Breast epithelium (tissue), 4 donors: ENCODE measurements at regions not wholly inside any gene's neighbourhood (a gene's known extent, or its start where the extent isn't known, plus 50 kb on each side); places are given as distances from the start of the nearest gene placed in this dataset.

ENCODE experiments used
- DNase-seq, 2 donors: peaks; one replicate each; pipeline ENCODE4 v3.0.0-alpha.2; 2019; ENCODE audit warnings: low spot score in 2 of 2
- H3K27ac ChIP-seq, 2 donors: fragments of 200-600 bp; sonication (generic) in 1 of 2; one replicate each; pipeline ENCODE4 v1.5.1; 2016 to 2019; ENCODE audit warnings: mild to moderate bottlenecking in 1 of 2
- H3K27me3 ChIP-seq, 2 donors: fragments of 200-600 bp; sonication (generic) in 1 of 2; one replicate each; pipeline versions ENCODE4 v1.5.1 to v1.6.0; 2017 to 2019; ENCODE audit warnings: control low read depth in 1 of 2, mild to moderate bottlenecking in 1 of 2
- H3K36me3 ChIP-seq: fragments of 200-600 bp; one replicate; pipeline ENCODE4 v1.5.1; 2019
- H3K4me1 ChIP-seq, 2 donors: fragments of 200-600 bp; sonication (generic); one replicate each; pipeline ENCODE4 v1.5.1; 2016 to 2019; ENCODE audit warnings: control low read depth in 1 of 2
- H3K4me3 ChIP-seq, 3 donors: fragments of 200-600 bp; sonication (generic); 1 replicate in 2 of 3; 2 replicates in 1 of 3; pipeline ENCODE4 v1.5.1; 2016 to 2019; ENCODE audit warnings: mild to moderate bottlenecking in 3 of 3, moderate library complexity in 2 of 3
- H3K9me3 ChIP-seq, 2 donors: fragments of 200-600 bp; sonication (generic) in 1 of 2; one replicate each; pipeline ENCODE4 v1.5.1; 2016 to 2019; ENCODE audit warnings: control low read depth in 1 of 2
- POLR2A ChIP-seq: fragments of 450-650 bp; IDR thresholded peaks from one replicate; pipeline ENCODE4 v1.6.1; 2016; ENCODE audit warnings: antibody characterized with exemption, mild to moderate bottlenecking, moderate library complexity
- POLR2AphosphoS5 ChIP-seq, 3 donors: sonication (generic); formaldehyde crosslinking; IDR thresholded peaks; one replicate each; pipeline ENCODE4 v1.6.1; 2017; ENCODE audit warnings: antibody characterized with exemption in 3 of 3
- intact Hi-C: fragments of 100-400 bp; cut with DNase I; formaldehyde crosslinking; loops from one replicate; pipeline ENCODE4 v1.15.1; 2023; ENCODE audit warnings: low total_unique reads
- TF ChIP-seq, protein P1 (sequence below), 3 donors: fragments of 450-650 bp; IDR thresholded peaks; one replicate each; pipeline ENCODE4 v1.5.1; 2016 to 2017; ENCODE audit warnings: antibody characterized with exemption in 3 of 3, mild to moderate bottlenecking in 3 of 3, moderate library complexity in 3 of 3

DNA sequence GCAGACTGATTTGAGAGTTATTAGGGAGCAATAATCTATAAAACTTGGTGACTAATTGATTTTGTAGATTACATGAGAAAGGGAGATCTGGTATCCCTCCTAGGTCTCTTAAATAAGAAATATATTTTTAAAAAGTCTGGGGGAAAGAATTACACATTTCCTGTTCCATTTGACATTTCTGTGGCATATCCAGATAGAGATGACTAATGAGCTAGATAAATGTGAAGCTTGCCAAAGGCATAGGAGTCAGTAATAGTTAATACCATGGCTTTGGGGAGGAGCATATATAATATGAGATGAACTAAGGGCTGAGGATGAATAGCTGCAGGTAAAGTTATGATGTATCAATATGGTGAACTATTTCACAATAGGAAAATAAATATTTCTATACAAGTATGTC is 663.7 kb downstream of the PTPRC start:
- intact Hi-C loops, result no loop called here
- Histone ChIP-seq H3K4me1 (no peaks in the 10 kb centered on the region), H3K27ac (no peak overlapping the region), H3K9me3 (no peaks in the 10 kb centered on the region), H3K4me3 (no peak overlapping the region), H3K36me3 (no peaks in the 10 kb centered on the region), H3K27me3 (no peaks in the 10 kb centered on the region)
- no peak for DNase-seq
- TF ChIP-seq POLR2A, result no peak
- TF ChIP-seq, protein P1, sequence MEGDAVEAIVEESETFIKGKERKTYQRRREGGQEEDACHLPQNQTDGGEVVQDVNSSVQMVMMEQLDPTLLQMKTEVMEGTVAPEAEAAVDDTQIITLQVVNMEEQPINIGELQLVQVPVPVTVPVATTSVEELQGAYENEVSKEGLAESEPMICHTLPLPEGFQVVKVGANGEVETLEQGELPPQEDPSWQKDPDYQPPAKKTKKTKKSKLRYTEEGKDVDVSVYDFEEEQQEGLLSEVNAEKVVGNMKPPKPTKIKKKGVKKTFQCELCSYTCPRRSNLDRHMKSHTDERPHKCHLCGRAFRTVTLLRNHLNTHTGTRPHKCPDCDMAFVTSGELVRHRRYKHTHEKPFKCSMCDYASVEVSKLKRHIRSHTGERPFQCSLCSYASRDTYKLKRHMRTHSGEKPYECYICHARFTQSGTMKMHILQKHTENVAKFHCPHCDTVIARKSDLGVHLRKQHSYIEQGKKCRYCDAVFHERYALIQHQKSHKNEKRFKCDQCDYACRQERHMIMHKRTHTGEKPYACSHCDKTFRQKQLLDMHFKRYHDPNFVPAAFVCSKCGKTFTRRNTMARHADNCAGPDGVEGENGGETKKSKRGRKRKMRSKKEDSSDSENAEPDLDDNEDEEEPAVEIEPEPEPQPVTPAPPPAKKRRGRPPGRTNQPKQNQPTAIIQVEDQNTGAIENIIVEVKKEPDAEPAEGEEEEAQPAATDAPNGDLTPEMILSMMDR (IDR thresholded peaks at IDR 0.05), result no peak
- no peak for TF ChIP-seq POLR2AphosphoS5 (IDR thresholded peaks at IDR 0.05)

GRCh38 chr1:199303035-199303434 is 664.2 kb downstream of the PTPRC start:
- no peaks in the 10 kb centered on the region for H3K36me3 ChIP-seq
- no peak overlapping the region for H3K4me3 ChIP-seq
- intact Hi-C loops, result no loop called here
- H3K4me1 ChIP-seq, result no peaks in the 10 kb centered on the region
- TF ChIP-seq POLR2AphosphoS5 (IDR thresholded peaks at IDR 0.05) (no peak), POLR2A (no peak)
- TF ChIP-seq, protein P1 (IDR thresholded peaks at IDR 0.05), result no peak
- H3K27me3 ChIP-seq, result no peaks in the 10 kb centered on the region
- no peaks in the 10 kb centered on the region for H3K9me3 ChIP-seq
- no peak for DNase-seq
- H3K27ac ChIP-seq, result no peak overlapping the region

- Histone ChIP-seq H3K27ac (no peak overlapping the region), H3K4me1 (no peaks in the 10 kb centered on the region), H3K27me3 (no peaks in the 10 kb centered on the region), H3K36me3 (no peaks in the 10 kb centered on the region), H3K4me3 (no peak overlapping the region), H3K9me3 (no peaks in the 10 kb centered on the region)
- TF ChIP-seq, protein P1 (IDR thresholded peaks at IDR 0.05), result no peak
- TF ChIP-seq POLR2AphosphoS5 (IDR thresholded peaks at IDR 0.05) (no peak), POLR2A (no peak)
- DNase-seq, result no peak
- intact Hi-C loops, result no loop called here
Observed at GRCh38 chr1:199305053-199305452, 666.2 kb downstream of the PTPRC start.

- Histone ChIP-seq H3K27me3 (no peaks in the 10 kb centered on the region), H3K9me3 (no peaks in the 10 kb centered on the region), H3K4me3 (no peak overlapping the region), H3K4me1 (no peaks in the 10 kb centered on the region), H3K36me3 (no peaks in the 10 kb centered on the region), H3K27ac (no peak overlapping the region)
- TF ChIP-seq POLR2A (no peak), POLR2AphosphoS5 (IDR thresholded peaks at IDR 0.05) (no peak)
- TF ChIP-seq, protein P1 (IDR thresholded peaks at IDR 0.05), result no peak
- intact Hi-C loops, result no loop called here
- no peak for DNase-seq
Observed at GRCh38 chr1:199307496-199308264, 668.8 kb downstream of the PTPRC start.

- TF ChIP-seq, protein P1 (IDR thresholded peaks at IDR 0.05), result no peak
- TF ChIP-seq POLR2A (no peak), POLR2AphosphoS5 (IDR thresholded peaks at IDR 0.05) (no peak)
- H3K4me3 ChIP-seq, result no peak overlapping the region
- no peaks in the 10 kb centered on the region for H3K36me3 ChIP-seq
- no peaks in the 10 kb centered on the region for H3K9me3 ChIP-seq
- DNase-seq, result no peak
- intact Hi-C loops, result no loop called here
- H3K27ac ChIP-seq, result no peak overlapping the region
- H3K27me3 ChIP-seq, result no peaks in the 10 kb centered on the region
- H3K4me1 ChIP-seq, result no peaks in the 10 kb centered on the region
Observed at GRCh38 chr1:199308349-199308846, 669.6 kb downstream of the PTPRC start.
